Ramos (cell line): ENCODE measurements at regions not wholly inside any gene's neighbourhood (a gene's known extent, or its start where the extent isn't known, plus 50 kb on each side); places are given as distances from the start of the nearest gene placed in this dataset.
"Not testable (repeated sequence)": the region's sequence is repeated elsewhere in the genome, so short reads cannot be mapped to it uniquely, and the experiment has no call there.

Source experiments
- in situ Hi-C: fragments of 300-500 bp; cut with MboI; formaldehyde crosslinking; loops from one replicate; pipeline ENCODE4 v1.14.3; 2022; ENCODE audit warnings: low sequenced_read_pairs; ENCODE audit not compliant: unreplicated experiment

DNA sequence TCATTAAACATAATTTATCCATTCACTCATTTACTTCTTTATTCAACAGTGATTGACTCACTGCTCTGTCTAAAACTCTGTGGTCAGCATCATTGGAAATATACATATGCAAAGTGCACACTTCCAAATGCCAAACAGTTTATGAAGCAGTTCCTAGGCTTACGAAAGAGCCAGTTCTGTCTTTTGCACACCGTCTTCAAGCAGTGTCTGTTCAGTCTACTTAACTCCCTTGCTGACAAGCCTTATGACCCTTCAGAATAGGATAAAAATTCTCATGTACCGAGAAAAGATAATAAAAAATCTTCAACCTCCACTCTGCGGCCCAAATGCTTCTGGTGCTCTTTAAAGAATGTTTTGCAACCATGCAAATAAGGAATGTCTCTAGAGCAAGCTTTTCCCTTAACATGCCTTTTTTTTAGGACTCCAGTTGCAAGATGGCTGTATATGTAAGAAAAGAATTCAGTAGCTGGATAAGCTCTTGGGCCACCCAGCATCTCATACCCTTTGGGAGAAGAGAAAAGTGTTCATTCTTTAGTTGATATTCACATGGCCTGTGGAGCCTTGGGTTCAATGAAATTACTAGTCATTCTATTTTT, 1037.0 kb upstream of the SLIT2 start:
- in situ Hi-C loops, result no loop called here

DNA sequence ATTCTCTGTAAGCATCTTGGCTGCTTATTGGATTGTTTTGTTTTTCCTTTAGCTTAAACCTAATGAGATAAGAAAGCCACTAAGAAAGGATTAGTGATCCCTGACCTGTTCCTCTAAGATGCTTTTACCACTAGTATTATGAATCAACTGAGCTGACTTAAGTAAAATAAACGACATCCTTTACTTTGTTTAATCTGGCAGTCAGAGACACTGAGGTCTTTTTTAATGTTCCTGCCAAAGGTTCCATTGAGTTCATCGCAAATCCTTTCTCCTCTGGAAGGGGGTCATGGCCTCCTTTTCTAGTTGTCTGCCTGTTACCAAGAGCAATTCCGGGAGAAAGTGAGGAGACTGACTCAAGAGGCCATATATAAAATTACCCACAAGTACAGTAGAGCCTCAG, 1038.3 kb upstream of the SLIT2 start:
- in situ Hi-C loops, result no loop called here

GRCh38 chr4:19205853-19206252, 1045.9 kb upstream of the SLIT2 start:
- in situ Hi-C loops, result no loop called here

GRCh38 chr4:19197838-19198237, 1053.9 kb upstream of the SLIT2 start:
- in situ Hi-C loops, result not testable (repeated sequence)

DNA sequence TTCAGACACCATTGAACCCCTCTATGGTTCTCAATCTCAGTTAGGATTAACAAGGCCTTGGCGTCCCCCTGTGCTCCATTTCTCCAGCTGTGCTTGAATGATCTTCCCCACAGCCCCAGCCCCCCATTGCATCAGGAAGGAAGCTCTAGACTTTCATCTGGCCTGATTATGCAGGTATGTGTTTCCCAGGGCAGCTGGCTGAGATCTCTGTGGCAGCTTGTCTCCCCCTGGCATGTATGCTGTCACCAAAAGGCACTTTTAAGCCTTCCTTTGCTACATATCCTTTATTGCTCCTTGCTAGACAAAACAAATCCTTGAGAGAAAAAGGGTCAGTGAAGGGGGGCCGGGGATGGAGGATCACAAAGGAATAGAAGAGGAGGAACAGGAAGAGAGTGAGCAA, 1056.0 kb upstream of the SLIT2 start:
- in situ Hi-C loops, result no loop called here

DNA sequence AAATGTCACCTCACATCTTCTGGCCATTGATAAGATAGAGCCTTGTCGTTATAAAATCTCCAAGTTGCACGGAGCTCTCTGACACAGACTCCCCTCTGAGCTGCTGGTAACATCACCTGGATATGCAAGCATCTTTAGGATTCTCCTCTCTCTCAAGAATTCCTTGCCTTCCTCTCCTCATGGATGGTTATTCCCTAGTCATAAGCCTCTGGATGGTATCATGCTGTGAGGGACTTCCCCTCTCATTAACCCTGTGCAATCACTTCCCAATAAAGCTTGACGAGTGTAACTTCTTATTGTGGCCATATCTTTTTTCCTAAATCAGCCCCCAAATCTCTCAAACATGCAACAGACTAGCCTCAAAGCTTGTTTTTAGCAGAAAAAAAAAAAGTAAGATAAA, 1057.0 kb upstream of the SLIT2 start:
- in situ Hi-C loops, result no loop called here

DNA sequence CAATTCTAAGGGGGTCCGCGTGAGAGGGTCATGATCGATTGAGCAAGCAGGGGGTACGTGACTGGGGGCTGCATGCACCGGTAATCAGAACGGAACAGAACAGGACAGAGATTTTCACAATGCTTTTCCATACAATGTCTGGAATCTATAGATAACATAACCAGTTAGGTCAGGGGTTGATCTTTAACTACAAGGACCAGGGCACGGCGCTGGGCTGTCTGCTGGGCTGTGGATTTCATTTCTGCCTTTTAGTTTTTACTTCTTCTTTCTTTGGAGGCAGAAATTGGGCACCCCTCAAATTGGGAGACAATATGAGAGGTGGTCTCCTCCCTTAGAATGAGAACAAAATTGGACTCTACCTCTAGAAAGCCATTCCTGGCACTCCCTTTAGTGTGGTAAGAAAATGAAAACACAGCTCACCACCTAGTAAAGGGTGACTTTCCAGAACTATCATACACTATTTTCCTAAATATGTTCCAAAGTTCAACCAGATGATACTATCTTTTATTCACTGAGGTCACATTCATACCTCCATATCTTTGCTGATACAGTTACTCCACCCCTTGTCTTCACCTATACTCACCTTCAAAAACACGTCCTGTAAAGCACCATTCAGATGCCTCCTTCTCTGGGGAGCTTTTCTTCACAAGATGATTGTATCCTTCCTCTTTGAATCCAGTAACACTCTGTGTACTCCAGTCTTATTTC, 1058.3 kb upstream of the SLIT2 start:
- in situ Hi-C loops, result no loop called here

GRCh38 chr4:19191979-19192650, 1059.6 kb upstream of the SLIT2 start:
- in situ Hi-C loops, result no loop called here

- in situ Hi-C loops, result no loop called here
These were observed 1064.0 kb upstream of the SLIT2 start for GRCh38 chr4:19187691-19188090.

- in situ Hi-C loops, result no loop called here
These were observed 1064.6 kb upstream of the SLIT2 start for GRCh38 chr4:19187096-19187495.

DNA sequence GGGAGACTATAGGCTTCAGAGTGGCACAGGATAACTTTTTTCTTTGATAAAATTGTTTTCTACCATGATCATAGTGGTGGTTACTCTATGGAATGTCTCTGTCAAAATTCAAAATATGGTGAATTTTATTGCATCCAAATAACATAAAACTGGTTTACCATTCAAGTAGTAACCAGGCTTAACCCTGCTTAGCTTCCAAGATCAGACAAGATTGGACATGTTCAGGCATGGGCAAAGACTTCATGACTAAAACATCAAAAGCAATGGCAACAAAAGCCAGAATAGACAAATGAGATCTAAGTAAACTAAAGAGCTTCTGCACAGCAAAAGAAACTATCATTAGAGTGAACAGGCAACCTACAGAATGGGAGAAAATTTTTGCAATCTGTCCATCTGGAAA, 1070.1 kb upstream of the SLIT2 start:
- in situ Hi-C loops, result not testable (repeated sequence)

- in situ Hi-C loops, result no loop called here
These were observed 1072.9 kb upstream of the SLIT2 start for GRCh38 chr4:19178835-19179234.

GRCh38 chr4:19177616-19178015, 1074.1 kb upstream of the SLIT2 start:
- in situ Hi-C loops, result no loop called here

DNA sequence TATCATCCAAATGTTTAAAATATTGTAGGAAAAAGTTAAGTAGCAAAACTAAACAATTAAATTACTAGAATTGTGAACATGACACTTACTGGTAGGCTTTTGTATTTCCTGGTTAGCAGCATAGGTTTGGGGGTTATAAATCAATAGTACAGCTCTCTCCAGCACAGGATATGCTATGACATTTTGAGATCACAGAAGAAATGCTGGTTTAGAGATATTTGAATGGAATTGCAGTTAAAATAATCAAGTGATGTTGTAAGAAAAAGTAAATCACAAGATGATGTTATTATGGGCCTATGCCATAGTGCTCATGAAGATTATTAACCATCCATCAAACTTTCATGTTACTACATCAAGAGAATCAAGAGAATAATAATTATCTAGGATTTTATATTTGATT, 1079.9 kb upstream of the SLIT2 start:
- in situ Hi-C loops, result no loop called here

DNA sequence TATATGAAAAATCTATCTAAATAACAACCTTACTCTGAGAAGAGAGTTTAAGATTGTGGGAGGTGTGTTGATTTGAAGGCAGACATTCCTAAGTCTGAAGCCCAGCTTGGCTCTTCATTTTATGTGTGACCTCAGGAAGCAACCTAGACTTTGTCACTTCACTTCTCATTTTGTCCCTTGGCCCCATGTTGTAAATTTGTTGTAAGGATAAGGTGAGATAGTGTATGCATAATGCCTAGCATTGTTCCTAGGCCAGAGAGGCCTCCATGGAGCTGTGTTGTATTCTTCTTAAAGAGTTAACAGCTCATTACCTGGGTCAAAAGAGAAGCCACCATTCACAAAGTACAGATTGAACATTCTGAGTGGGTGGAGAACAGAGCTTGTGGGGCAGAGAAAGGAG, 1084.4 kb upstream of the SLIT2 start:
- in situ Hi-C loops, result no loop called here

- in situ Hi-C loops, result no loop called here
These were observed 1087.4 kb upstream of the SLIT2 start for GRCh38 chr4:19164334-19164733.

- in situ Hi-C loops, result no loop called here
These were observed 1091.8 kb upstream of the SLIT2 start for GRCh38 chr4:19159874-19160273.

- in situ Hi-C loops, result no loop called here
These were observed 1093.4 kb upstream of the SLIT2 start for GRCh38 chr4:19158107-19158809.

GRCh38 chr4:19156786-19157185, 1094.9 kb upstream of the SLIT2 start:
- in situ Hi-C loops, result no loop called here

DNA sequence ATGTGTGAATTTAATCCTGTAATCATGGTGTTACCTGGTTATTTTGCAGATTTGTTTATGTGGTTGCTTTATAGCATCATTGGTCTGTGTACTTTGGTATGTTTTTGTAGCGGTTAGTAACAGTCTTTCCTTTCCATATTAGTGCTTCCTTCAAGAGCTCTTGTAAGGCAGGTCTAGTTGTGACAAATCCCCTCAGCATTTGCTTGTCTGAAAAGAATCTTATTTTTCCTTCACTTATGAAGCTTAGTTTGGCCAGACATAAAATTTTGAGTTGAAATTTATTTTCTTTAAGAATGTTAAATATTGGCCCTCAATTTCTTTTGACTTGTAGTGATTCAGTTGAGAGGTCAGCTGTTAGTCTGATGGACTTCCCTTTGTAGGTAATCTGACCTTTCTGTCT, 1096.1 kb upstream of the SLIT2 start:
- in situ Hi-C loops, result no loop called here

DNA sequence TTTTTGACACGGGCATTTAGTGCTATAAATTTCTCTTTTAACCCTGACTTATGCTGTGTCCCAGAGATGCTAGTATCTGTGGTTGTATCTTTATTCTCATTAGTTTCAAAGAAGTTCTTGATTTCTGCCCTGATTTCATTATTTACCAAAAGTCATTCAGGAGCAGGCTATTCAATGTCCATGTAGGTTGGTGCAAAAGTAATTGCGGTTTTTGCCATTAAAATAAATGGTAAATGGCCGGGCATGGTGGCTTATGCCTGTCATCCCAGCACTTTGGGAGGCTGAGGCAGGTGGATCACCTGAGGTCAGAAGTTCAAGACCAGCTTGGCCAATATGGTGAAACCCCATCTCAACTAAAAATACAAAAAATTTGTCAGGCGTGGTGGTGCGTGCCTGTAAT, 1097.4 kb upstream of the SLIT2 start:
- in situ Hi-C loops, result not testable (repeated sequence)
